ENCODE measurements at regions not wholly inside any gene's neighbourhood (a gene's known extent, or its start where the extent isn't known, plus 50 kb on each side); places are given as distances from the start of the nearest gene placed in this dataset.
A peak's percentile ranks its signal among the peaks of the same experiment; 100 is the strongest.

- TF ChIP-seq POLR2A (IDR thresholded peaks at IDR 0.05) (no peak), CTCF (IDR thresholded peaks at IDR 0.05) (no peak), EP300 (IDR thresholded peaks at IDR 0.05) (peak in 1 of 4 donors; percentile 15), POLR2AphosphoS5 (IDR thresholded peaks at IDR 0.05) (no peak)
Observed at GRCh38 chr1:192476802-192477298, 98.7 kb upstream of the RGS1 start.

Data from upper lobe of left lung (tissue), 4 donors.